Neuronal stem cell (in vitro differentiated cells): ENCODE measurements at regions not wholly inside any gene's neighbourhood (a gene's known extent, or its start where the extent isn't known, plus 50 kb on each side); places are given as distances from the start of the nearest gene placed in this dataset.
"Not testable (repeated sequence)": the region's sequence is repeated elsewhere in the genome, so short reads cannot be mapped to it uniquely, and the experiment has no call there.

Source experiments
- DNase-seq: peaks from one replicate; pipeline ENCODE4 v3.0.0-alpha.2; 2013; ENCODE audit warnings: low spot score
- H2AFZ ChIP-seq: one replicate; pipeline ENCODE4 v1.6.1; 2013; ENCODE audit warnings: mild to moderate bottlenecking, low read length, inconsistent platforms
- H2AK5ac ChIP-seq: 2 replicates; pipeline ENCODE4 v1.6.1; 2013; ENCODE audit warnings: low read depth, mild to moderate bottlenecking, inconsistent platforms, low read length, moderate library complexity, mixed read lengths
- H2BK120ac ChIP-seq: 2 replicates; pipeline ENCODE4 v1.6.1; 2013; ENCODE audit warnings: low read depth, mild to moderate bottlenecking, inconsistent platforms, low read length, moderate library complexity, mixed read lengths
- H2BK12ac ChIP-seq: one replicate; pipeline ENCODE4 v1.6.1; 2013; ENCODE audit warnings: low read length, inconsistent platforms
- H2BK15ac ChIP-seq: 2 replicates; pipeline ENCODE4 v1.6.1; 2013; ENCODE audit warnings: mild to moderate bottlenecking, low read length, inconsistent platforms, mixed read lengths
- H2BK5ac ChIP-seq: one replicate; pipeline ENCODE4 v1.6.1; 2013; ENCODE audit warnings: inconsistent platforms, mild to moderate bottlenecking, low read length, moderate library complexity
- H3K14ac ChIP-seq: one replicate; pipeline ENCODE4 v1.6.1; 2013; ENCODE audit warnings: low read length, inconsistent platforms
- H3K18ac ChIP-seq: 2 replicates; pipeline ENCODE4 v1.6.1; 2013; ENCODE audit warnings: low read length, inconsistent platforms
- H3K23ac ChIP-seq: 2 replicates; pipeline ENCODE4 v1.6.1; 2013; ENCODE audit warnings: low read depth, mild to moderate bottlenecking, mixed read lengths, low read length, inconsistent platforms; ENCODE audit not compliant: poor library complexity
- H3K27ac ChIP-seq: replicated peaks from 3 replicates; pipeline ENCODE4 v1.5.1; 2013; ENCODE audit warnings: low read length, inconsistent platforms
- H3K27me3 ChIP-seq, 3 experiments: 2 replicates each; pipeline ENCODE4 v1.6.1; 2013; ENCODE audit warnings: low read length in 3 of 3, mild to moderate bottlenecking in 2 of 3, inconsistent platforms in 1 of 3, low read depth in 1 of 3, mixed read lengths in 1 of 3, moderate library complexity in 1 of 3; ENCODE audit not compliant: control insufficient read depth in 3 of 3, insufficient read depth in 3 of 3
- H3K36me3 ChIP-seq, 2 donors: replicated peaks in 1 of 2; 2 replicates each; pipeline ENCODE4 v1.6.1; 2013; ENCODE audit warnings: low read length in 2 of 2; ENCODE audit not compliant: control insufficient read depth in 2 of 2, insufficient read depth in 2 of 2
- H3K4ac ChIP-seq: 2 replicates; pipeline ENCODE4 v1.6.1; 2013; ENCODE audit warnings: inconsistent platforms, mild to moderate bottlenecking, low read length, moderate library complexity
- H3K4me1 ChIP-seq, 2 donors: 1 replicate in 1 of 2; 2 replicates in 1 of 2; pipeline ENCODE4 v1.6.1; 2013; ENCODE audit warnings: low read length in 2 of 2, low read depth in 1 of 2; ENCODE audit not compliant: control insufficient read depth in 2 of 2, insufficient read depth in 1 of 2
- H3K4me2 ChIP-seq: one replicate; pipeline ENCODE4 v1.6.1; 2013; ENCODE audit warnings: mild to moderate bottlenecking, low read length, inconsistent platforms; ENCODE audit not compliant: insufficient read depth, poor library complexity, severe bottlenecking
- H3K4me3 ChIP-seq, 2 donors: 2 replicates each; pipeline ENCODE4 v1.5.1; 2013; ENCODE audit warnings: low read length in 2 of 2, mild to moderate bottlenecking in 2 of 2, inconsistent platforms in 1 of 2, moderate library complexity in 1 of 2
- H3K79me1 ChIP-seq: one replicate; pipeline ENCODE4 v1.6.1; 2013; ENCODE audit warnings: low read depth, mild to moderate bottlenecking, inconsistent platforms, low read length, moderate library complexity
- H3K9ac ChIP-seq: one replicate; pipeline ENCODE4 v1.6.1; 2013; ENCODE audit warnings: mild to moderate bottlenecking, low read depth, low read length, inconsistent platforms; ENCODE audit not compliant: poor library complexity
- H3K9me3 ChIP-seq, 2 donors: replicated peaks in 1 of 2; 2 replicates each; pipeline versions ENCODE3 to v1.6.1; 2013; ENCODE audit warnings: low read length in 2 of 2, mild to moderate bottlenecking in 2 of 2, inconsistent platforms in 1 of 2, low read depth in 1 of 2, mixed read lengths in 1 of 2, moderate library complexity in 1 of 2; ENCODE audit not compliant: control insufficient read depth in 2 of 2, insufficient read depth in 1 of 2
- H4K8ac ChIP-seq: one replicate; pipeline ENCODE4 v1.6.1; 2013; ENCODE audit warnings: low read depth, mild to moderate bottlenecking, inconsistent platforms, low read length, moderate library complexity
- H4K91ac ChIP-seq: one replicate; pipeline ENCODE4 v1.6.1; 2013; ENCODE audit warnings: low read length, low read depth, mild to moderate bottlenecking, inconsistent platforms; ENCODE audit not compliant: poor library complexity
- WGBS, 2 donors: extraction: QIAGEN DNeasy Blood & Tissue Kit; methylation state at CpG; one replicate each; pipeline ENCODE4 v1.1.7; 2013; ENCODE audit warnings: missing lambda C conversion rate in 2 of 2, mixed read lengths in 1 of 2; ENCODE audit not compliant: insufficient read length in 2 of 2, insufficient replicate concordance in 1 of 2; ENCODE audit errors: extremely low coverage in 2 of 2; 5-methylcytosine and 5-hydroxymethylcytosine counted together

GRCh38 chr1:144322598-144322997, 50.8 kb downstream of the PPIAL4E start:
- not testable (repeated sequence) for H2BK12ac ChIP-seq, DNase-seq, H3K23ac ChIP-seq, H3K36me3 ChIP-seq, H3K27me3 ChIP-seq, H3K27ac ChIP-seq, H3K9ac ChIP-seq, H2BK5ac ChIP-seq, H2BK15ac ChIP-seq, H3K4me1 ChIP-seq, H2BK120ac ChIP-seq, H3K4me3 ChIP-seq, H3K4ac ChIP-seq, H4K91ac ChIP-seq, H2AFZ ChIP-seq, H3K79me1 ChIP-seq, H2AK5ac ChIP-seq, H3K18ac ChIP-seq, H3K9me3 ChIP-seq, H3K14ac ChIP-seq, H4K8ac ChIP-seq
- H3K4me2 ChIP-seq: peak overlapping the region; percentile 18
- WGBS, 2 donors: no CpG with 5 or more reads among the region's 38 CpGs
